ENCODE measurements at regions not wholly inside any gene's neighbourhood (a gene's known extent, or its start where the extent isn't known, plus 50 kb on each side); places are given as distances from the start of the nearest gene placed in this dataset.
"Not testable (repeated sequence)": the region's sequence is repeated elsewhere in the genome, so short reads cannot be mapped to it uniquely, and the experiment has no call there.

DNA sequence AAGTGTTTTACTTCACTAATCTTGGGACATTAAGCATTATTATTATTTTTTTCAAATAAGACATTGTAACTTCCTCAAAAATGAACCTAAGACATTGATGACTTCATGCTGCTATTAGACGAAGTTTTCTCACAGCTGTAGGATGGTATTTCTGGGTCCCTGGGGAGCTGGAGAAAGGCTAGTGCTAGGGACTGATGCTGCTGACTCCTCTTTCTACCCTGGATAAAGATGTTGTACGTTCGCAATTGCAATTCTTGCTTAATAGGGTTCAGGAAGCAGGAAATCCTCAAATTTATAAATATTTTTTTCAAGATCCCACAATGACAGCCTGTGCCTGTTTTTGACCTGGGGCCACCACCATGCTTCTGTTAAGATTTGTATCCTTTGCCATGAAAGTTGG is 526.0 kb downstream of the CCSER2 start:
- WGBS, 10 experiments = 0 to 95% (median 77%) methylated on average over 1 to 3 of the region's 3 CpGs; no CpG with 5 or more reads in 3 of the 10 experiments
- Histone ChIP-seq H3K4me3 (no peak overlapping the region), H3K27ac (no peak overlapping the region), H3K4me1 (replicated peaks in 1 of 2) (peaks cover 0 to 2% of the 10 kb centered on the region in 2 donors)
- in situ Hi-C loops (cut with MboI; ENCODE audit: low pct_unique_long_range_greater_than_20kb in 2 of 9, low sequenced_read_pairs in 9 of 9, unreplicated experiment in 9 of 9) = no loop called here
- ATAC-seq (replicated peaks in 6 of 8) = no peak

DNA sequence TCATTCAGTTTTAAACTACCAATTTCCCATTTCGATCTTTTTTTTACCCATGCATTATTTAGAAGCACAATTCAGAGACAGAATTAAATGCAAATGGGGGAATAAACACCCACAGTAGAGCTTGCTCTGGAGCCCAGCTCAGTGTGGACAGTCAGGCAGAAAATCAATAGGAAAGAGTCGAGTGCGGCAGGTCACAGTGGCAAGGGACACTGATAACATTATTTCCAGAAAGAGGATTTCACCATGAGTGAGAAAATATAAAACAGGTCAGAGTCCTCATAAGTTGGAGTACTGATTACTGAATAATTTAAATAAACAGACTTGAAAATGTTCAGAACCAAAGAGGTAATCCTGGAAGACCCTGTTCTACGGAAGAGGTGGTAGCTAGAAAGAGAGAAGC is 532.5 kb downstream of the CCSER2 start:
- Histone ChIP-seq H3K27ac (no peak overlapping the region), H3K4me3 (no peak overlapping the region), H3K4me1 (replicated peaks in 1 of 2) (no peaks in the 10 kb centered on the region)
- 13 to 100% (median 77%) methylated on average over 1 to 4 of the region's 4 CpGs for WGBS, 10 experiments
- in situ Hi-C loops (cut with MboI; ENCODE audit: low pct_unique_long_range_greater_than_20kb in 2 of 9, low sequenced_read_pairs in 9 of 9, unreplicated experiment in 9 of 9) = no loop called here
- no peak for ATAC-seq (replicated peaks in 6 of 8)

DNA sequence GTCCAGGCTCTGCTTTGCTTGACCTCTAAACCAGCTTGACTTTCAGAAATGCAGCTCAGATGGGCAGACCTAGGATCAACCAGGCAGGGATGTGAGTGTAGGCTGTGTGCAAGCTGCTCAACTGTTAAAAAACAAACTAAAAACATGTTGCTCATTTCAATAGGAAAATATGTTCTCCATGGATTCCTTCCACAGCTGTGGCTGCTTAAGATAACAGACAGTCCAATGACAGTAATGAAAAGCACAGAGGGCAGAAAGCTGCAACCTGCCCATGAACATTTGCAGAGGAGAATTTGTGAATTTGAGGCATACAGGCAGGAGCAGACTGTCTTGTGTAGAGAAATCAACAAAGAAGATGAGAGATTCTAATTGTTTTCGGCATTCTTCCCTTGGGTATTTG is 534.2 kb downstream of the CCSER2 start:
- Histone ChIP-seq H3K4me3 (no peak overlapping the region), H3K27ac (no peak overlapping the region), H3K4me1 (replicated peaks in 1 of 2) (no peaks in the 10 kb centered on the region)
- ATAC-seq (replicated peaks in 6 of 8) = no peak
- 13 to 100% (median 63%) methylated on average over 1 of the region's 1 CpG; no CpG with 5 or more reads in 4 of the 10 experiments for WGBS, 10 experiments
- in situ Hi-C loops (cut with MboI; ENCODE audit: low pct_unique_long_range_greater_than_20kb in 2 of 9, low sequenced_read_pairs in 9 of 9, unreplicated experiment in 9 of 9) = no loop called here

DNA sequence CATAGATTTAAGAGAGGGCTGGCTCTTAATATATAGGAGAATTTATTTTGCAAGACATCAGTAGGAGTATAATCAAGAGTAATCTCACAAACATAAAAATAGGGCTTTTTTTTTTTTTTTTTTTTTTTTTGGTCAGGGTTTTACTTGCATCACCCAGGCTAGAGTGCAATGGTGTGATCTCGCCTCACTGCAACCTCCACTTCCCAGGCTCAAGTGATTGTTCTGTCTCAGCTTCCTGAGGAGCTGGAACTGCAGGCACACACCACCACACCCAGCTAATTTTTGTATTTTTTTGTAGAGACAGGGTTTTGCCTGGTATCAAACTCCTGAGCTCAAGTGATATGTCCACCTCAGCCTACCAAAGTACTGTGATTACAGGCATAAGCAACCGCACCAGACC is 535.3 kb downstream of the CCSER2 start:
- in situ Hi-C loops (cut with MboI; ENCODE audit: low pct_unique_long_range_greater_than_20kb in 2 of 9, low sequenced_read_pairs in 9 of 9, unreplicated experiment in 9 of 9) = no loop called here
- no peak overlapping the region for H3K4me3 ChIP-seq
- ATAC-seq (replicated peaks in 6 of 8) = no peak
- WGBS, 10 experiments = 14 to 100% (median 100%) methylated on average over 1 to 2 of the region's 2 CpGs; no CpG with 5 or more reads in 4 of the 10 experiments
- H3K4me1 ChIP-seq (replicated peaks in 1 of 2) = no peaks in the 10 kb centered on the region
- H3K27ac ChIP-seq = no peak overlapping the region

DNA sequence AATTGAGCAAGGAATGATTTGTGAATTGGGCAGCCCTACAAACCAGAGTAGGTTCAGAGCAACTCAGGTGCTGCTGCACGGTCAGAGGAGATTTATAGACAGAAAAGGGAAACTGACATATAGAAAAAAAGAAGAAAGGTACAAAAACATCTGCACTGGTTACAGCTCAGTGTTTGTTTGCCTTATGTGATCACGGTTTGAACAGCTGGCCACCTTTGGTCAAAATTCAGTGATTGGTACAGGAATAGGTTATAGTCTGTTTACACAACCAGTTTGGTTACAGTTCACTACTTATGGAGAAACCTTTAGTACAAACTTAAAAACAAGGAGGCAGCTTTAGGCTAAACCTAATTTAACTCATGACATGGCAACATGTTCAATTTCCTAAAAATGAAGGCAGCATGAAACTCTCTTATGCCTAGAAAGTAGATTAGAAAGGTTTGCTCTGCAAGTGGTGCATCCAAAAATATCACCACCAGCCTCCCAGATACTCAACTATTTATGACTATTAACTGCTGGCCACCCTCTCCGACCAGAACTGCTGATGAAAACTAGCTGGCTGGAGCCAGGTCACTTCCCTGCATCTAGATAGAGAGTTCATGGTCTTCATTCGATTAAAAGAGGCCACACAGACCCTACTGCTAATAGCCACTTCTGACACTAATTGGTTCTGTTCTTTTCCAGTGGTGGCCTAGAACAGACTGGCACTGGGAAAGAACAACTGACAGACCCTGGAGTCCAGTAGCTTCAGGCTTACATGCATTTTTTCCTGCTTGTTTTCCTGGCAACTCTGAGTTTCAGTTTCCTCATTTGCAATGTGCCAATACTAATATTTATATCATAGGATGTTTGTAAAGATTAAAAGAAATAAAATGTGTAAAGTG is 548.0 kb downstream of the CCSER2 start:
- no peak for ATAC-seq (replicated peaks in 6 of 8)
- Histone ChIP-seq H3K27ac (no peak overlapping the region), H3K4me3 (no peak overlapping the region), H3K4me1 (replicated peaks in 1 of 2) (no peaks in the 10 kb centered on the region)
- 0 to 100% (median 64%) methylated on average over 1 to 4 of the region's 4 CpGs; no CpG with 5 or more reads in 1 of the 10 experiments for WGBS, 10 experiments
- in situ Hi-C loops (cut with MboI; ENCODE audit: low pct_unique_long_range_greater_than_20kb in 2 of 9, low sequenced_read_pairs in 9 of 9, unreplicated experiment in 9 of 9) = no loop called here

DNA sequence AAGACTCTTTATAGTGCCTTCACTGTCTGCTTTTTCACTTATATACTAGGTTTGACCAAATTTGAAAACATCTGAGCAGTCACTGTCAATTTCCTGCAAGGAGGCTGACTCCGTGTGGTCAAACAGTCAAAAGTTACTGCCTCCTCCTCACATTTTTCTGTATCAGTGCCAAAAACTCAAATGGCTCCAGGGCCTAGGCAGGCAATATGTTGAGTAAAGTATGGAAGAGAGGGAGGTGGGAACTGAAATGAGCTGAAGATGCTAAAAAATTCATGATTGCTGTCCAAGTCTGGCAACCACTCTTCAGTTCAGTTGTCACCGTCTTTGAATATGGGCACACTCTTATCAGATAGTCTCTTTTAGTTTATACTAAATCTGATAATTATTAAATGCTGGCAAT is 551.6 kb downstream of the CCSER2 start:
- in situ Hi-C loops (cut with MboI; ENCODE audit: low pct_unique_long_range_greater_than_20kb in 2 of 9, low sequenced_read_pairs in 9 of 9, unreplicated experiment in 9 of 9) = no loop called here
- Histone ChIP-seq H3K27ac (no peak overlapping the region), H3K4me3 (no peak overlapping the region), H3K4me1 (replicated peaks in 1 of 2) (no peaks in the 10 kb centered on the region)
- WGBS, 10 experiments = 0 to 100% (median 49%) methylated on average over 1 to 2 of the region's 2 CpGs; no CpG with 5 or more reads in 2 of the 10 experiments
- peak in 1 of 8 experiments; percentile 64 for ATAC-seq (replicated peaks in 6 of 8)

DNA sequence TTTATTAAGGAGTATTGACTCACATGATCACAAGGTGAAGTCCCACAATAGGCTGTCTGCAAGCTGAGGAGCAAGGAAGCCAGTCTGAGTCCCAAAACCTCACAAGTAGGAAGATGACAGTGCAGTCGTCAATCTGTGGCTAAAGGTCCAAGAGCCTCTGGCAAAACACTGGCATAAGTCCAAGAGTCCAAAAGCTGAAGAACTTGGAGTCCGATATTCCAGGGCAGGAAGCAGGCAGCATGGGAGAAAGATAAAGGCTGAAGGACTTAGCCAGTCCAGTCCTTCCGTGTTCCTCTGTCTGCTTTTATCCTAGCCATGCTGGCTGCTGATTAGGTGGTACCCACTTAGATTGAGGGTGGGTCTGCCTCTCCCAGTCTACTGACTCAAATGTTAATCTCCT is 553.3 kb downstream of the CCSER2 start:
- WGBS, 10 experiments = 0 to 100% (median 60%) methylated on average over 1 to 3 of the region's 3 CpGs; no CpG with 5 or more reads in 2 of the 10 experiments
- H3K4me3 ChIP-seq; H3K4me1 ChIP-seq (replicated peaks in 1 of 2); ATAC-seq (replicated peaks in 6 of 8); H3K27ac ChIP-seq; in situ Hi-C loops (cut with MboI; ENCODE audit: low pct_unique_long_range_greater_than_20kb in 2 of 9, low sequenced_read_pairs in 9 of 9, unreplicated experiment in 9 of 9): not testable (repeated sequence)

DNA sequence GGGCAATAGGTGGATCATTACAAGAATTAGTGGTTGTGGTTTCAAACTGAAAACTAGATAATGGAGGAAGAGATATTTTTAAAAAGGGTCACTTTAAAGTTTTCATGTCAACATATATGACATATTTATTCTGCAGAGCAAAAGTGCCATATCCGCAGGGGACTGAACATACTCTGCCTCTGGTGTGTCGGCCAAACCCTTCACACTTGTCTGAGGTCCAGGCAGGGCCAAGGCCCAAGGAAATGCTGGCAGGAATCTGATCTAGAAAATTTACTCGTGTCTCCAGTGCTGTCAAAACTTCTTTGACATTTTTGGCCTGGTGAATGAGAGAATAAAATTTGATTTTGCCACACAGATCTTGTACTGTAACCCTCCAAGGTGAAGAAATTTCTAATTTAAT is 562.3 kb downstream of the CCSER2 start:
- ATAC-seq (replicated peaks in 6 of 8) = no peak
- Histone ChIP-seq H3K4me3 (no peak overlapping the region), H3K4me1 (replicated peaks in 1 of 2) (no peaks in the 10 kb centered on the region), H3K27ac (no peak overlapping the region)
- in situ Hi-C loops (cut with MboI; ENCODE audit: low pct_unique_long_range_greater_than_20kb in 2 of 9, low sequenced_read_pairs in 9 of 9, unreplicated experiment in 9 of 9) = no loop called here
- WGBS, 10 experiments = 4 to 95% (median 68%) methylated on average over 2 to 3 of the region's 3 CpGs; no CpG with 5 or more reads in 4 of the 10 experiments

DNA sequence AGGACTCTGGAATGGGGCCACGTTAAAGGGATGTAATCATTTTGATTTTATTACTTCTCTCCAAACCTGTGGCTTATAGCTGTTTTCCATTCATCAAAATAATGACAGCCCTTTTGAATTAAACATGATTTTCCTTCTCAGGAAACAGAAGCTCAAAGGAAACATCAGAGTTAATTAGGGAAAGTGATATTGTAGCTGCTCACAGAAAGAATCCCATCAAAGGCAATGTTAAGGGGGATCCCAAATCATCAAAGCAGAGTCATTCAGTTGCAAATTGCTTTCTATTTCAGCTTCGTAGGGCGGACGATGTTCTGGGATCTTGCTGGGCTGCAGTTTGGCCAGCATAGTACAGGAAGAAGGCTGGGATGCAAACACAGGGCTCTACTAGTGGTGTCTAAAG is 563.2 kb downstream of the CCSER2 start:
- in situ Hi-C loops (cut with MboI; ENCODE audit: low pct_unique_long_range_greater_than_20kb in 2 of 9, low sequenced_read_pairs in 9 of 9, unreplicated experiment in 9 of 9) = no loop called here
- 0 to 56% (median 26%) methylated on average over 1 to 4 of the region's 4 CpGs; no CpG with 5 or more reads in 2 of the 10 experiments for WGBS, 10 experiments

DNA sequence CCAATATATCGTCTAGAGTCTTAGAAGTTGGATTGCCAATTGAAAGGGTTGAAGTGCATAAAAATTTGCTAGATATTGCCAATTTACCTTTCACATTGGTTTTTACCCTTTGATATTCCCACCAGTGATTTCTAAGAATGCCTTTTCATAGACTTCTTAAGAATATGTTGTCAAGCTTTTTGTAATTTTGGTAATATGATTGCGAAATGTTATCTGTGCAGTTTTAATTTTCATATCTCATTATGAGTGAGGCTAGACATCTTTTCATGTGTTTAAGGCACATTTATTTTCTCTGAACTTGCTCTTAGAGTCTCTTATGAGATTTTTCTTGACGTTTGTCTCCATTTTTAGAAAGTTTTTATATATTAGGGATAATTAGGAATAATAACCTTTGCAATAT is 567.2 kb downstream of the CCSER2 start:
- Histone ChIP-seq H3K4me1 (replicated peaks in 1 of 2) (no peaks in the 10 kb centered on the region), H3K4me3 (no peak overlapping the region), H3K27ac (no peak overlapping the region)
- in situ Hi-C loops (cut with MboI; ENCODE audit: low pct_unique_long_range_greater_than_20kb in 2 of 9, low sequenced_read_pairs in 9 of 9, unreplicated experiment in 9 of 9) = no loop called here
- WGBS, 10 experiments = 3 to 80% (median 49%) methylated on average over 2 to 3 of the region's 3 CpGs
- ATAC-seq (replicated peaks in 6 of 8) = no peak

More for the DNA sequence above, 563.2 kb downstream of the CCSER2 start:
- ATAC-seq (replicated peaks in 6 of 8) = no peak
- Histone ChIP-seq H3K4me1 (replicated peaks in 1 of 2) (no peaks in the 10 kb centered on the region), H3K4me3 (no peak overlapping the region), H3K27ac (no peak overlapping the region)

DNA sequence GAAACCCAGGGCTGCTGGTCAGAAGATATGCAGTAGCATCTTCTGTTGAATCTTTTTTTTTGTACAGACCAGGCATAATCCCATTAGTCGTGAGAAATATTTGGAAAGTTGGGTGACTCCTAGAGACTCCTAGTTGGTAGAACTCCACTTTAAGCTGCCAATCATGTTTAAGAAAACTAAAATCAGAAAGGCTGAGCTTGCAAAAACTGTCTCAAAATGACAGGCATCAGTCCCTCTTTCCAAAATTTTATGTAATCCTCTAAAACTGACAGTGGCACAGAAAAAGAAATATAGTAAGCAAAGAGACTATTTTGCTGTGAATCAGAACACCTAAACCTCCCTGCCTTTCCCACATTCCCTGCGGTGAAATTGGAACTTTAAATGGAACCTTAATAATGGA is 568.5 kb downstream of the CCSER2 start:
- no peak for ATAC-seq (replicated peaks in 6 of 8)
- H3K4me1 ChIP-seq (replicated peaks in 1 of 2) = peaks cover 0 to 2% of the 10 kb centered on the region in 2 donors
- in situ Hi-C loops (cut with MboI; ENCODE audit: low pct_unique_long_range_greater_than_20kb in 2 of 9, low sequenced_read_pairs in 9 of 9, unreplicated experiment in 9 of 9) = no loop called here
- H3K4me3 ChIP-seq = no peak overlapping the region
- 0 to 100% (median 81%) methylated on average over 1 to 2 of the region's 2 CpGs for WGBS, 10 experiments
- H3K27ac ChIP-seq = no peak overlapping the region

DNA sequence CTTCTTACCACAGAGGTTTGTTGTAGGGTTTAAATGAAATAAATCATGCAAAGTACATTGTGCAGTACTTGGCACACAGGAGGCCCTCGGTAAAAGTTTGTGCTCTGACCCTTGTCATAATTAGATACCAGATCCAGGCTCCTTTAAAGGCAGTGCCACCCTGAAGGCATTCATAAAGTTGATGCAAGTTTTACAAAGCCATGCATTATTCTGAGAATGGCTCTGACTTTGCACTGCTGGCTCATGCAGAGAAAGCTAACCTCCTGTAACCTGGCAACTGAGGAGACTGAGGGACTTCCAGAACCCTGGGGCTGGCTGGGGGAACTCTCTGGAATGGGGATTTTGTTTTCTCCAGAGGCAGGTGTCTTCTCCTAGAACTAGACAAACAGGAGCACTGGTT is 570.9 kb downstream of the CCSER2 start:
- ATAC-seq (replicated peaks in 6 of 8) = peak in 1 of 8 experiments; percentile 93

DNA sequence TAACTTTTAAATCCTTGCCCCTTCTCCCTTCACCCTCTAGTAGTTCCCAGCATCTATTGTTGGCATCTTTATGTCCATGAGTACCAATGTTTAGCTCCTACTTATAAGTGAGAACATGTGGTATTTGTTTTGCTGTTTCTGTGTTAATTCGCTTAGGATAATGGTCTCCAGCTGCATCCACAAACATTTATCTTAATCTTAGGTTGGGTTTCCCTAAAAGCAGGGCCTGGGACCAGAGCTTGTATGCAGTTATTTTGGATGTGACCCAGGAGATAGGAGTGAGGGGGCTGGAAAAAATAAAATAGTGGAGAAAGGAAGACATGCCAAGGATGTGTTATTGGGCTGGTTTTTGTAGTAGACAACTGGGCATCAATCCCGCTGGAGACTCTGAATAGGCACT is 571.8 kb downstream of the CCSER2 start:
- no peak overlapping the region for H3K4me3 ChIP-seq
- in situ Hi-C loops (cut with MboI; ENCODE audit: low pct_unique_long_range_greater_than_20kb in 2 of 9, low sequenced_read_pairs in 9 of 9, unreplicated experiment in 9 of 9) = no loop called here
- WGBS, 10 experiments = 0 to 100% (median 71%) methylated on average over 1 to 2 of the region's 2 CpGs; no CpG with 5 or more reads in 2 of the 10 experiments
- ATAC-seq (replicated peaks in 6 of 8) = no peak
- H3K27ac ChIP-seq = no peak overlapping the region
- peaks cover 8 to 10% of the 10 kb centered on the region in 2 donors for H3K4me1 ChIP-seq (replicated peaks in 1 of 2)

More for the DNA sequence above, 570.9 kb downstream of the CCSER2 start:
- no peak overlapping the region for H3K27ac ChIP-seq
- H3K4me1 ChIP-seq (replicated peaks in 1 of 2) = peaks cover 8 to 10% of the 10 kb centered on the region in 2 donors
- no peak overlapping the region for H3K4me3 ChIP-seq
- WGBS, 10 experiments = 0 to 40% (median 0%) methylated on average over 1 of the region's 1 CpG; no CpG with 5 or more reads in 3 of the 10 experiments
- in situ Hi-C loops (cut with MboI; ENCODE audit: low pct_unique_long_range_greater_than_20kb in 2 of 9, low sequenced_read_pairs in 9 of 9, unreplicated experiment in 9 of 9) = no loop called here

DNA sequence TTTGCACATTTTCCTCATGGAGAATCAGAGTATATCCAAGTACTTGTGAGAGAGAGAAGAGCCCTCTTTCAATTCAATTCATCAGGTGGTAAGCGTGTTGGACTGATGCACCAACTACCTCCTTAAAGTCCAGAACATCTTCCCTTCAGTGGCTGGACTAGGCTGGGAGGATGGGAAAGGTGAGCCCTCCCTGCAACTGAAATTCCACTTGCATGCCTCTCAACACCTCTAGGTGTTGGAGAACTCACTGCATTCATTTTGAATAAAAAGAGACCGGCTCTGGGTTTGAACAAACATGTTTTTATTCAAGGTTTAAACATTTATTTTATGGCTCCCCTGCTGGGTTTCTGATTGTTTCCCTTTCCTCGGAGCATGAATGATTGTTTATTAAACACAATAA is 573.5 kb downstream of the CCSER2 start:
- in situ Hi-C loops (cut with MboI; ENCODE audit: low pct_unique_long_range_greater_than_20kb in 2 of 9, low sequenced_read_pairs in 9 of 9, unreplicated experiment in 9 of 9) = no loop called here
- no peak for ATAC-seq (replicated peaks in 6 of 8)
- H3K4me1 ChIP-seq (replicated peaks in 1 of 2) = peaks cover 8 to 10% of the 10 kb centered on the region in 2 donors
- no peak overlapping the region for H3K4me3 ChIP-seq
- H3K27ac ChIP-seq = no peak overlapping the region
- WGBS, 10 experiments = 6 to 81% (median 62%) methylated on average over 1 to 3 of the region's 3 CpGs
